Activated naive CD4-positive, alpha-beta T cell treated with anti-CD3 and anti-CD28 coated beads for 36 hours (primary cell): ENCODE measurements at regions not wholly inside any gene's neighbourhood (a gene's known extent, or its start where the extent isn't known, plus 50 kb on each side); places are given as distances from the start of the nearest gene placed in this dataset.

Experiments used
- CTCF ChIA-PET: fragments of 350-600 bp; sonication (Branson Sonifier 250); formaldehyde crosslinking; loops from one replicate; lab custom pipeline; 2021; ENCODE audit warnings: antibody characterized with exemption; lab: Charles Lee
- DNase-seq: peaks from one replicate; pipeline ENCODE4 v3.0.0-alpha.2; 2020
- H3K27ac Mint-ChIP-seq: one replicate; pipeline ENCODE4 v1.8.0; 2021; ENCODE audit warnings: mild to moderate bottlenecking, mixed read lengths
- H3K27me3 Mint-ChIP-seq: one replicate; pipeline ENCODE4 v1.8.0; 2021; ENCODE audit warnings: low read depth, mixed read lengths
- H3K36me3 Mint-ChIP-seq: one replicate; pipeline ENCODE4 v1.8.0; 2021; ENCODE audit warnings: low read depth, mixed read lengths
- H3K4me1 Mint-ChIP-seq: one replicate; pipeline ENCODE4 v1.8.0; 2021; ENCODE audit warnings: low read depth, mixed read lengths
- H3K4me3 Mint-ChIP-seq: one replicate; pipeline ENCODE4 v1.8.0; 2021; ENCODE audit warnings: mild to moderate bottlenecking, moderate library complexity, mixed read lengths
- H3K9me3 Mint-ChIP-seq: one replicate; pipeline ENCODE4 v1.8.0; 2021; ENCODE audit warnings: mixed read lengths
- intact Hi-C: fragments of 100-400 bp; cut with micrococcal nuclease; formaldehyde crosslinking; loops from one replicate; pipeline ENCODE4 v1.15.1; 2023

DNA sequence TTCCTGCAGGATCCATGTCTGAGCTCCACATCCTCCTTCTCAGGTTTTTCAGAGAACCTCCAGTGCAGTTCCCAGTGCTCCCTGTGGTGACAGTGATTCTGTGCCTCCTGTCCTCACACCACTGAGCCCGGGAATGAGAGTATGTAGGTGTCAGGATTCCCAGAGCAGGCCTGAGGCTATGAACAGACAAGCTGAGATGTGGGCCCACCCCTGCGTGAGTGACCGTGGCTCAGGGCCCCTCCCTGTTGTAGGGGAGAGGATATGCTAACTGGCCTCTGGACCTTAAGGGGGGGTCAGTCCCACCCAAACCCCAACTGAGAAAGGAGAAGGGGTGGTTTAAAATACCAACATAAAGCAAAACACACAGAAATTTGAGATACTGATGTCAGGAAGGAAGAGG, 104.8 kb upstream of the RAB12 start:
- no peaks in the 10 kb centered on the region for H3K4me1 Mint-ChIP-seq

DNA sequence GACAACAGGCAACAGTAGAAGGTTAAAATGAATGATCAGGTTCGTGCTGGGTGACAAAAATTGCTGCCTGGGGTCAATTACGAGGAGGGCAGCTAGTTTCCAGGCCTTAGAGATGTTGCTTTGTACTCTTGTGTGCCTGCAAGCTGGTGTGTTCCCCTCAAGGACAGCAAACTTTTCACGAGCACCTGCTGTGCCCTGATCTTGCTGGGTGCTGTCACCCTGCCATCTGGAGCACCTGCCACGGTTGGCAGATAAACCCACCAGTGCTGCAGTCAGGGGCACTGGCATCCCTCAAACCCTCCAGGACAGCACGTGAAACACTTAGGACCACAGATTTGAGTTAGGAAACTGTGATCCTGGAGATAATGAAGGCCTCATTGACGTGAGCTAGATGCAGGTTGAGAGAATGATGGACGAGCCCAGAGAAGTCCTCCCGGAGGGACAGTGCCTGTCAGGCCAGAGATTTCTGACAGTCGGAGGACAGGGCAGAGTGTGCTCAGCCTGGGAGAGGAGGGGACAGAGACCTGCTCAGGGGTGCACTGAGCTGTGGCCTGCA, 104.3 kb upstream of the RAB12 start:
- CTCF ChIA-PET, result no interaction called here
- no peaks in the 10 kb centered on the region for H3K36me3 Mint-ChIP-seq
- no peaks in the 10 kb centered on the region for H3K27me3 Mint-ChIP-seq
- H3K27ac Mint-ChIP-seq, result no peak overlapping the region
- no peaks in the 10 kb centered on the region for H3K4me1 Mint-ChIP-seq
- H3K4me3 Mint-ChIP-seq, result no peak overlapping the region
- no peaks in the 10 kb centered on the region for H3K9me3 Mint-ChIP-seq
- intact Hi-C loops, result no loop called here
- no peak for DNase-seq

More for the DNA sequence above, 104.8 kb upstream of the RAB12 start:
- no peak for DNase-seq
- Mint-ChIP-seq H3K27me3 (no peaks in the 10 kb centered on the region), H3K9me3 (no peaks in the 10 kb centered on the region), H3K27ac (no peak overlapping the region), H3K36me3 (no peaks in the 10 kb centered on the region), H3K4me3 (no peak overlapping the region)
- intact Hi-C loops, result no loop called here
- CTCF ChIA-PET, result no interaction called here

DNA sequence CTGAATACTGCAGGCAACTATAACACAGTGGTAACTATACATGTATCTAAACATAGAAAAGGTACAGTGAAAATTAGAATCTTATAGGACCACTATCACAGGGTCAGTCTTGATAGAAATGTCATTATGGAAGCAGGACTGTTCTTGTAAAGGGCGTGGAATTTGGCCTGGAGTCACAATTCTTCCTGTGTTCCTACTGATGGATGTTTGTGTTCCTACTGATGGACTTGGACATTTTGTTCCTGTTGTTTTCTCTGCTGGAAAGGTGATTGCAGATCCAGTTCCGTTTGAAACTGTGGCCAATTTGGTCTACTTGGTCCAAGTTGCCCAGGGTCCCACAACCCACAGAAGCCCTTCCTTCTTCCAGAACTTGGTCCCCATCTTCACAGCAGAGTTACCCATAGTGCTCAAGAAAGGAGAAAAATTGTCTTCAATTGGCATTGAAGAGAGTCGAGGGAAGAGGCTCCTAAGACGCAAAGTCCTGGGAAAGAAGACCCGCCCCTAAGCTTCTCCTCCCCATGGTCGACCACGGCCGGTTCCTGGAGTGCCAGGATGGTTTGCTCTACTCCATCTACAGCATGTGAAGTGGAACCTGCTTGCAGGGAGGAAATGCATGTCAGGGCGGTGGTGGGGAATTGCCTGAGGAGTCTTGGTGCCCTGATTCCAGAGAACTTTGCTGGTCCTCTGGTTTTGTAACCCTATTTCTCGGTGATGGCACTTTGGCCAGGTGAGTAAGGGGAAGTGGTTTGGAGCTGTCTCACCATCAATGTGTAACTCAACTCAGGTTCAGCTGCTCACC, 102.8 kb upstream of the RAB12 start:
- DNase-seq, result no peak
- Mint-ChIP-seq H3K9me3 (no peaks in the 10 kb centered on the region), H3K27ac (no peak overlapping the region), H3K4me3 (no peak overlapping the region), H3K27me3 (no peaks in the 10 kb centered on the region), H3K36me3 (no peaks in the 10 kb centered on the region), H3K4me1 (no peaks in the 10 kb centered on the region)
- intact Hi-C loops, result no loop called here
- CTCF ChIA-PET, result no interaction called here

DNA sequence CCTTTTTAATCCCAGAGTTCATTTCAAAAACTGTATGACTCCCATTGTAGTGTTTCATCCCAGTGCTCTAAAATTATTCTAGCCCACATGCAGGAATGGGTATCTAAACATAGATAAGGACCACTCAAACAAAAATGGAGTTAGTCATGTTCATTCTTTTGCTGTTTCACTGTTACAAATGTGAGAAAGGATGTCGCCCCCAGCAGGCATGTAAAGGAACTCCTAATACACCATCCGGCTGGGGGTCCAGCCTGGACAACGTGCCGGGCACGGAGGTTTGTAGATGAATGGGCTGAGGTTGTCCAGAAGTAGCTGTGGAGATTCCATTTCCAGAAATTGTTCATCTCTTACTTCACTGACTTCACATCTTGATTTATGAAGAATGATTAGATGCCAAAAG, 101.9 kb upstream of the RAB12 start:
- no peaks in the 10 kb centered on the region for H3K9me3 Mint-ChIP-seq
- no peaks in the 10 kb centered on the region for H3K4me1 Mint-ChIP-seq
- no peak for DNase-seq
- intact Hi-C loops, result no loop called here
- no peaks in the 10 kb centered on the region for H3K36me3 Mint-ChIP-seq
- H3K4me3 Mint-ChIP-seq, result no peak overlapping the region
- H3K27me3 Mint-ChIP-seq, result no peaks in the 10 kb centered on the region
- no peak overlapping the region for H3K27ac Mint-ChIP-seq
- CTCF ChIA-PET, result no interaction called here

DNA sequence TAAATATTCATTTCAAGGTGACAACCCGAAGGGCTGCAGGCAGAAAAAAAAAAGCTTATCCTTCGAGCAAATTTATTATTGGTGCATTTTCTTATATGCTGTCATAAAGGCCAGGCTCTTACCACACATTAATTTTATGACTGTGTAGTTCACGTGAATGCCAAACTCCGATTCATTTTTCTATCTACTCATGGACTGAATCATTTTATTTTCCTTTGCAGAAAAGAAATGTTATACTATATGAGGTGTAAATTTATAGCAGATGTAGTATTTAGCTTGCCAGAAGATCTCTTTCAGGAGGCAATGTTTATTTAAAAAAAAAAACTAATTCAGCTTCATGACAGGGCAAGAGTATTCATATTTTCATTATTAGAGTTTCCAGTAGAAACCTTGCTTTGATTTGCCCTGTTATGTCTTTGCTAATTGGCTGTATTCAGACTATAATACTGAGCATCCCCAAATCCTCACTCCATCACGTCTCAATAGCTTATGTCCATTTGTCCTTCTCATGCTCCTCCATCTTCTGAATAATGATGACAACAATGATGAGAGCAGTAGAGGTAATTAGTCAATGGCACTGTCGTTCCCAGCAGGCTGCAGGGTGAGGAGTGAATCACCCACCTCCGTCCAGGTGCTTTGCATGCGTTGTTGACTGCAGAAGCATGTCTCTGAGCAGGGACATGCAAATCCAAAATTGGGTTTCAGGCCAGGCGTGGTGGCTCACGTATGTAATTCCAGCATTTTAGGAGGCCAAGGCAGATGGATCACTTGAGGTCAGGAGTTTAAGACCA, 101.1 kb upstream of the RAB12 start:
- CTCF ChIA-PET, result interaction anchor here (0.5 to 0.7 kb wide), 4 partner anchors 38 to 476 kb away, joined by 3 to 9 read pairs (median 4); no protein-coding TSS in a partner anchor
- H3K27ac Mint-ChIP-seq, result no peak overlapping the region
- intact Hi-C loops, result no loop called here
- no peaks in the 10 kb centered on the region for H3K9me3 Mint-ChIP-seq
- H3K4me3 Mint-ChIP-seq, result no peak overlapping the region
- DNase-seq, result no peak
- no peaks in the 10 kb centered on the region for H3K4me1 Mint-ChIP-seq
- no peaks in the 10 kb centered on the region for H3K27me3 Mint-ChIP-seq
- no peaks in the 10 kb centered on the region for H3K36me3 Mint-ChIP-seq

DNA sequence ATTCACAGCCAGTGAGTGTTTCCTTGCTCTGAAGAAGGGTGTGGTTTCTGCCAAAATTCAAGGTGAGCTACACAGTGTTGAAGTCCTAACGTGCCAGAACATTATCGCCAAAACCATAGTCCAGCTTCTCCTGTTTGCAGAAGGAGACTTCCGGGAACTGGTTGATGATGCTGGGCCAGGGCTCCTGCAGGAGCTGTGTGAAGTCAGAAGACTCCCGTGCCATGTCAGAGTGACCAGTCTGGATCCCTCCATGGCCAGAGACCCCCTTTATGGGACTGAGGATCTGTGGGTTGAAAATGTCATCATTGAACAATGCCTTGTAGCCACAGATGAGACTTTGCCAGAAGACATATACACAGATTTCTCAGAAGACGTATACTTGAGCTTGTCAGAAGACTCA, 96.0 kb upstream of the RAB12 start:
- H3K4me1 Mint-ChIP-seq, result no peaks in the 10 kb centered on the region
- DNase-seq, result no peak
- intact Hi-C loops, result no loop called here
- no peaks in the 10 kb centered on the region for H3K27me3 Mint-ChIP-seq
- no peak overlapping the region for H3K27ac Mint-ChIP-seq
- no peak overlapping the region for H3K4me3 Mint-ChIP-seq
- H3K9me3 Mint-ChIP-seq, result no peaks in the 10 kb centered on the region
- H3K36me3 Mint-ChIP-seq, result no peaks in the 10 kb centered on the region
- CTCF ChIA-PET, result interaction anchor here (0.8 kb wide), 1 partner anchor 20 kb away, joined by 3 read pairs; no protein-coding TSS in a partner anchor

DNA sequence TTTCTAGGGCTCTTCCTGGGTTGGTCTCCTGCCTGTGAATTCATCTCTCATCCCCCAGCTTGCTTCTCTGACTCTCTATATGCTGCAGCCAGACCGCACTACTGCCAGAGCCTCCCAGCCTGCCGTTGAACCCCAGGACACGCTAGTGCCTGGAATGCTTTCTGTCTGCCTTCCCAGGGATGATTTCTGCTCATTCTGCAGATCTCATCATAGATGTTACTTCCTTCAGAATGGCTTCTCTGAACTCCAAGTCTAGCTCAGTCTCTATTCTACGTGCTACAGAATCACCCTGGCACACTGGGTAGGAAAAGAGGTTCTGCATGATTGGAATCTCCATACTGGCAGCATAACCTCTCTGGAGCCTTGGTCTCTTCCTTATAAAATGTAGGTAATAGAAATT, 94.8 kb upstream of the RAB12 start:
- H3K27ac Mint-ChIP-seq, result no peak overlapping the region

DNA sequence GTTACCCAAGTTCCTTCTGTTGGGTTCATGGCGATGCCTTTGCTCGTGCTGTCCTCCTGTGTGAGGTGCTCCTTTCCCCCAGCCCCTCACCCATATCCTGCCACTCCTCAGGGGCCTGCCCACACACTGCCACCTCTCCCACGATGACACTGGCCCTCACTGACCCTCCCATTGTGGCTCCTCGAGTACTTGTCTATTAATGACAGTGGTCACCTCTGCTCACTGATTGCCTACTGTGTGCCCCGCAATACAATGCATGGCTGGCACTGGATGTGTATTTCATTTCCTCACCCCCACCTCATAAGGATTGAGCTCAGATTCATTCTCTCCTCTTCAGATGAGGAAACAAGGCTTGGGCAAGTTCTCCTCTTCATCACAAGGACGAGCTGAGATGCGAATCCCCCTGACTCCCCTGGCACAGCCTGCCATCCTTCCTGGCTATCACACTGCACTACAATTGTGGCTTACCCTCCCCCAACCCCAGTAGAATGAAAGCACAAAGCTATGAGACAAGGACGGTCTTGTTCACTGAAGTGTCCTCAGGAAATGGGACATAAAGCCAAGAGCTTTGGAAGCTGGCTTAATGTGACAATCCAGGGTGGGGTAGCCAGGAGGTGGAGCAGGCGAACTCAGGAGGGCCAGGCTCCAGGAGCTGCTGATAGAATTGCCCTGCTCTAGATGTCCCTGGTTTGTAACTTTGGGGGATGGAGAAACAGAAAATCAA, 93.9 kb upstream of the RAB12 start:
- CTCF ChIA-PET, result no interaction called here
- H3K27me3 Mint-ChIP-seq, result no peaks in the 10 kb centered on the region
- H3K27ac Mint-ChIP-seq, result no peak overlapping the region
- peaks cover 2% of the 10 kb centered on the region for H3K9me3 Mint-ChIP-seq
- no peaks in the 10 kb centered on the region for H3K36me3 Mint-ChIP-seq
- intact Hi-C loops, result no loop called here
- no peaks in the 10 kb centered on the region for H3K4me1 Mint-ChIP-seq
- DNase-seq, result no peak
- no peak overlapping the region for H3K4me3 Mint-ChIP-seq

More for the DNA sequence above, 94.8 kb upstream of the RAB12 start:
- intact Hi-C loops, result no loop called here
- CTCF ChIA-PET, result no interaction called here
- Mint-ChIP-seq H3K4me3 (no peak overlapping the region), H3K9me3 (peaks cover under 1% of the 10 kb centered on the region), H3K36me3 (no peaks in the 10 kb centered on the region), H3K27me3 (no peaks in the 10 kb centered on the region), H3K4me1 (no peaks in the 10 kb centered on the region)
- no peak for DNase-seq

DNA sequence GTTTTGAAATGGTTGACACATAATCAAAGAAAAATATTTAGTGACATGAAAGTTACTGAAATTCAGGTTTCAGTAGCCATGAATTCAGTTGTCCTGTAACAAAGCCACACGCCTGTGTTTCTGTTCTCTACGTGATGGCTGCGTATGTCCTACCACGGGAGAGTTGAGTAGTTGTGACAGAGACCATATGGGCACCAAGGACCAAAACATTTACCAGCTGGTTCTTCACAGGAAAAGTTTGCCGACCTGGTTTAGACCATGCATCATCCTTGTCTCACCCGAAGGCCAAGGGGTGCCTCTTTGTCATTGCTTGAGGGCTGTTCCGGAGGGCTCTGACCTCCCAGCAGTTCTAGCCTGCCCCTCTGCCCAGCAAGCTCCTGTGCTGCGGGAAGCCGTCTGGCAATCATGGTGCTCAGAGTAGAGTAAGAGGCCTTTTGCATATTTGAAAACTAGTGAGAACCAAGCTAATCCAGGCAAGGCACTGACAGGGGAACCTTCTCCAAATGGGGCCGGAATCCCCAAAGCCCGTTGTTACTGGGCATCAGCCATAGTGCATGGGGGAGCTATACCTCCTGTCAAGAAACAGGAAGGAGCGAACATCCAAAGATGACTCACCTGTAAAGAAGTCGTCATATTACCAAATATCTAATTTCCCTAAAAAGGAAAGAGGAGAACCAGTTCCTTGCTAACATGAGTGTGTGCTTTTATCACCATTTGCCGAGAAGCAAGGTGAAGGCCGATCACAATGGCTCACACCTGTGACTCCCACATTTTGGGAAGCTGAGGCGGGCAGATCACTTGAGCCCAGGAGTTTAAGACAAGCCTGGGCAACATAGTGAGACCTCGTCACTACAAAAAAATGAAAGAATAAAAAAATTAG, 92.6 kb upstream of the RAB12 start:
- intact Hi-C loops, result no loop called here
- Mint-ChIP-seq H3K9me3 (peaks cover 4% of the 10 kb centered on the region), H3K27me3 (no peaks in the 10 kb centered on the region), H3K27ac (no peak overlapping the region), H3K4me3 (no peak overlapping the region), H3K4me1 (no peaks in the 10 kb centered on the region), H3K36me3 (no peaks in the 10 kb centered on the region)
- CTCF ChIA-PET, result no interaction called here
- no peak for DNase-seq

DNA sequence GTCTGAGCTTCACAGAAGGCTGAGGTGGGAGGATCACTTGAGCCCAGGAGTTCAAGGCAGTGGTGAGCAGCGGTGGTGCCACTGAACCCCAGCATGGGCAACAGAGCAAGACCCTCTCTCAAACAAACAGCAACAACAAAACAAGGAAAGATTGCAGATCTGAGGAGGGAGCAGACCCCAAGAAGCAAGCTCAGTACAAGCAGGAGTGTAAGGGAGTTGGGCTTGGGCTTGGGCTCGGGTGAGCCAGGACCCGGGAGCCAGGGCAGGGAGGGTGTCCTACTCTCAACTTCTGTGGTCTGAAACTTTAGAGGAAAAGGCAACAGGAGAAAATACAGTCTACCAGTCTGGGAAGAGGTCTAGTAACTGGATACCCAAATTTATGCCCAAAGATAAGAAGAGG, 92.0 kb upstream of the RAB12 start:
- intact Hi-C loops, result no loop called here
- Mint-ChIP-seq H3K4me1 (no peaks in the 10 kb centered on the region), H3K36me3 (no peaks in the 10 kb centered on the region), H3K27ac (no peak overlapping the region), H3K9me3 (peaks cover 4% of the 10 kb centered on the region), H3K4me3 (no peak overlapping the region), H3K27me3 (no peaks in the 10 kb centered on the region)
- CTCF ChIA-PET, result no interaction called here
- DNase-seq, result no peak

DNA sequence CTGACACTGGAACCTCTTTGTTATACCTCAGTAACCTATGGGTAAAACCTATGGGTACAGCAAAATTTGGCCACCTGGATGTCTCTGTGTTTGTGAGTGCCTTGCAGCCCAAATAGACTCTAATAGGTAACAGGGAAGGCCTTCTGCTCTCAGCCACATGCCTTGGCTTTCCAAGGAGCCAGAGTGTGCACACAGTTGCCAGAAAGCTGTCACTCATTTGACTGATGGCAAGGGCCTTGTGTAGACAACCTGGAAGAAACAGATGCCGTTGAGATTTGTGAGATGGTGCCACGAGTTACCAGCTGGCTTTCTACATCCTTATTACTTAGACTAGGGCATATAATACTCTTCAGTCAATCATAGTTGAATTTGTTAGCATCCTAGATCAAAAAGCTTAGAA, 90.1 kb upstream of the RAB12 start:
- Mint-ChIP-seq H3K4me3 (no peak overlapping the region), H3K36me3 (no peaks in the 10 kb centered on the region), H3K27ac (no peak overlapping the region), H3K4me1 (no peaks in the 10 kb centered on the region), H3K9me3 (peaks cover 4% of the 10 kb centered on the region), H3K27me3 (peaks cover 2% of the 10 kb centered on the region)
- no peak for DNase-seq
- intact Hi-C loops, result no loop called here
- CTCF ChIA-PET, result no interaction called here
